ENCODE measurements at regions not wholly inside any gene's neighbourhood (a gene's known extent, or its start where the extent isn't known, plus 50 kb on each side); places are given as distances from the start of the nearest gene placed in this dataset.

GRCh38 chr11:131279654-131280384, 90.6 kb upstream of the NTM start:
- Histone ChIP-seq H3K4me3 (ENCODE audit: low read depth, low read length) (no peak overlapping the region), H3K27me3 (ENCODE audit: control insufficient read depth, insufficient read depth, low read length) (no peaks in the 10 kb centered on the region), H3K27ac (no peak overlapping the region), H3K4me2 (ENCODE audit: low read length) (no peak overlapping the region), H2AFZ (no peak overlapping the region), H3K36me3 (ENCODE audit: control insufficient read depth, insufficient read depth, low read length) (no peaks in the 10 kb centered on the region), H3K9ac (no peak overlapping the region), H3K4me1 (no peaks in the 10 kb centered on the region), H3K79me2 (no peaks in the 10 kb centered on the region), H3K9me3 (ENCODE audit: control insufficient read depth, low read length) (no peaks in the 10 kb centered on the region)
- no peak for TF ChIP-seq CTCF (IDR thresholded peaks at IDR 0.05)

GRCh38 chr11:131281316-131281715, 89.1 kb upstream of the NTM start:
- no peak for TF ChIP-seq CTCF (IDR thresholded peaks at IDR 0.05)
- H3K27ac ChIP-seq = no peak overlapping the region
- H3K9me3 ChIP-seq (ENCODE audit: control insufficient read depth, low read length) = no peaks in the 10 kb centered on the region
- no peaks in the 10 kb centered on the region for H3K4me1 ChIP-seq
- H2AFZ ChIP-seq = no peak overlapping the region
- H3K4me2 ChIP-seq (ENCODE audit: low read length) = no peak overlapping the region
- H3K36me3 ChIP-seq (ENCODE audit: control insufficient read depth, insufficient read depth, low read length) = no peaks in the 10 kb centered on the region
- H3K4me3 ChIP-seq (ENCODE audit: low read depth, low read length) = no peak overlapping the region
- H3K27me3 ChIP-seq (ENCODE audit: control insufficient read depth, insufficient read depth, low read length) = no peaks in the 10 kb centered on the region
- H3K9ac ChIP-seq = no peak overlapping the region
- no peaks in the 10 kb centered on the region for H3K79me2 ChIP-seq

- Histone ChIP-seq H3K9me3 (ENCODE audit: control insufficient read depth, low read length) (no peaks in the 10 kb centered on the region), H3K36me3 (ENCODE audit: control insufficient read depth, insufficient read depth, low read length) (no peaks in the 10 kb centered on the region), H3K4me3 (ENCODE audit: low read depth, low read length) (no peak overlapping the region), H2AFZ (no peak overlapping the region), H3K27ac (no peak overlapping the region), H3K79me2 (no peaks in the 10 kb centered on the region), H3K4me2 (ENCODE audit: low read length) (no peak overlapping the region), H3K4me1 (no peaks in the 10 kb centered on the region), H3K27me3 (ENCODE audit: control insufficient read depth, insufficient read depth, low read length) (no peaks in the 10 kb centered on the region), H3K9ac (no peak overlapping the region)
- no peak for TF ChIP-seq CTCF (IDR thresholded peaks at IDR 0.05)
Observed at GRCh38 chr11:131284041-131284440, 86.4 kb upstream of the NTM start.

- Histone ChIP-seq H2AFZ (no peak overlapping the region), H3K27me3 (ENCODE audit: control insufficient read depth, insufficient read depth, low read length) (no peaks in the 10 kb centered on the region), H3K4me3 (ENCODE audit: low read depth, low read length) (no peak overlapping the region), H3K9me3 (ENCODE audit: control insufficient read depth, low read length) (no peaks in the 10 kb centered on the region), H3K36me3 (ENCODE audit: control insufficient read depth, insufficient read depth, low read length) (no peaks in the 10 kb centered on the region), H3K79me2 (no peaks in the 10 kb centered on the region), H3K9ac (no peak overlapping the region), H3K4me2 (ENCODE audit: low read length) (no peak overlapping the region), H3K4me1 (no peaks in the 10 kb centered on the region), H3K27ac (no peak overlapping the region)
- TF ChIP-seq CTCF (IDR thresholded peaks at IDR 0.05) = no peak
Observed at GRCh38 chr11:131288521-131289091, 81.8 kb upstream of the NTM start.

GRCh38 chr11:131290185-131290584, 80.2 kb upstream of the NTM start:
- H3K4me2 ChIP-seq (ENCODE audit: low read length) = no peak overlapping the region
- no peaks in the 10 kb centered on the region for H3K27me3 ChIP-seq (ENCODE audit: control insufficient read depth, insufficient read depth, low read length)
- H3K36me3 ChIP-seq (ENCODE audit: control insufficient read depth, insufficient read depth, low read length) = no peaks in the 10 kb centered on the region
- H3K4me3 ChIP-seq (ENCODE audit: low read depth, low read length) = no peak overlapping the region
- no peaks in the 10 kb centered on the region for H3K79me2 ChIP-seq
- no peaks in the 10 kb centered on the region for H3K4me1 ChIP-seq
- no peak for TF ChIP-seq CTCF (IDR thresholded peaks at IDR 0.05)
- no peaks in the 10 kb centered on the region for H3K9me3 ChIP-seq (ENCODE audit: control insufficient read depth, low read length)
- no peak overlapping the region for H3K9ac ChIP-seq
- H2AFZ ChIP-seq = no peak overlapping the region
- no peak overlapping the region for H3K27ac ChIP-seq

Measured in parathyroid adenoma (tissue), 2 donors.